Suprapubic skin (tissue), 4 donors: ENCODE measurements at regions not wholly inside any gene's neighbourhood (a gene's known extent, or its start where the extent isn't known, plus 50 kb on each side); places are given as distances from the start of the nearest gene placed in this dataset.

Source experiments
- EP300 ChIP-seq: sonication (generic); formaldehyde crosslinking; IDR thresholded peaks from one replicate; pipeline ENCODE4 v1.6.1; 2017; ENCODE audit warnings: antibody characterized with exemption
- POLR2A ChIP-seq, 2 donors: fragments of 450-650 bp; IDR thresholded peaks; one replicate each; pipeline ENCODE4 v1.6.1; 2017; ENCODE audit warnings: antibody characterized with exemption in 2 of 2, mild to moderate bottlenecking in 2 of 2, moderate library complexity in 2 of 2
- POLR2AphosphoS5 ChIP-seq, 3 donors: sonication (generic); formaldehyde crosslinking; IDR thresholded peaks; one replicate each; pipeline ENCODE4 v1.6.1; 2017; ENCODE audit warnings: antibody characterized with exemption in 3 of 3
- TF ChIP-seq, protein P1 (sequence below), 2 donors: fragments of 200-600 bp in 1 of 2; fragments of 450-650 bp in 1 of 2; sonication (generic) in 1 of 2; IDR thresholded peaks; one replicate each; pipeline ENCODE4 v1.5.1; 2016 to 2019; ENCODE audit warnings: antibody characterized with exemption in 2 of 2, mild to moderate bottlenecking in 1 of 2, moderate library complexity in 1 of 2

DNA sequence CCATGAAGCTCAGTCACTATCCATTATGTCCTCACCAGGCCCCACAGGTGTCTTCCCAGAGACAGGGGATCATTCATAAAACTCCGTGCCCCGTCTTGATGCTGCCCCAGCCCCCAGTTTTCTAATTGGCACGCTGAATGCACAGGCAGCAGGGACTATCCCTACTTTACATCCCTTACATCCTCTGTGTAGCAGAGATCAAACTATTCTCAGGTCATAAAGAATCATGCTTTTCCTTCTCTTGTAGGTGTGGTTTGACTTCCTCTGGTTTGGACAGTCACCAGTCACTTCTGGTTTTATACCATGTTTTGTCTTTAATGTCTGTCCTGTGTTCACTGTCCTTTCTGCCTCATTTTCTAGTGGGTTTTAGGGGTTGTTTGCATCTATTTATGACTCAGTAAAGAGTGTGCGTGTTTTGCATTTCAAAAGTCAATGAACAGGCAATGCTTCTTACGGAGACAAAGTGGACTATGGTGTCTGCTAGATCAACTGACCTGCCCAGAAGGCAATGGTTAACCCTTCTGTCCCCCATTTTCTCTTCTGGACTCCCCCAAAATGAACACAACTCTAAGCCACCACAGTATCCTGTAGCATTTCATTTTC is 140.4 kb upstream of the NPVF start:
- TF ChIP-seq, protein P1, sequence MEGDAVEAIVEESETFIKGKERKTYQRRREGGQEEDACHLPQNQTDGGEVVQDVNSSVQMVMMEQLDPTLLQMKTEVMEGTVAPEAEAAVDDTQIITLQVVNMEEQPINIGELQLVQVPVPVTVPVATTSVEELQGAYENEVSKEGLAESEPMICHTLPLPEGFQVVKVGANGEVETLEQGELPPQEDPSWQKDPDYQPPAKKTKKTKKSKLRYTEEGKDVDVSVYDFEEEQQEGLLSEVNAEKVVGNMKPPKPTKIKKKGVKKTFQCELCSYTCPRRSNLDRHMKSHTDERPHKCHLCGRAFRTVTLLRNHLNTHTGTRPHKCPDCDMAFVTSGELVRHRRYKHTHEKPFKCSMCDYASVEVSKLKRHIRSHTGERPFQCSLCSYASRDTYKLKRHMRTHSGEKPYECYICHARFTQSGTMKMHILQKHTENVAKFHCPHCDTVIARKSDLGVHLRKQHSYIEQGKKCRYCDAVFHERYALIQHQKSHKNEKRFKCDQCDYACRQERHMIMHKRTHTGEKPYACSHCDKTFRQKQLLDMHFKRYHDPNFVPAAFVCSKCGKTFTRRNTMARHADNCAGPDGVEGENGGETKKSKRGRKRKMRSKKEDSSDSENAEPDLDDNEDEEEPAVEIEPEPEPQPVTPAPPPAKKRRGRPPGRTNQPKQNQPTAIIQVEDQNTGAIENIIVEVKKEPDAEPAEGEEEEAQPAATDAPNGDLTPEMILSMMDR (IDR thresholded peaks at IDR 0.05): no peak
- TF ChIP-seq POLR2AphosphoS5 (IDR thresholded peaks at IDR 0.05) (no peak), POLR2A (IDR thresholded peaks at IDR 0.05) (no peak), EP300 (no peak)
